Spleen (tissue), 11 donors: ENCODE measurements at regions not wholly inside any gene's neighbourhood (a gene's known extent, or its start where the extent isn't known, plus 50 kb on each side); places are given as distances from the start of the nearest gene placed in this dataset.

ENCODE experiments used
- DNase-seq: peaks from one replicate; pipeline ENCODE4 v3.0.0-alpha.2; 2020
- H3K27ac ChIP-seq, 8 donors: fragments of 200-600 bp; sonication (generic) in 7 of 8; 1 replicate in 4 of 8; 2 replicates in 4 of 8; pipeline versions ENCODE4 v1.5.0 to v1.8.0; 2016 to 2021; ENCODE audit warnings: inconsistent platforms in 4 of 8, mild to moderate bottlenecking in 4 of 8, moderate library complexity in 1 of 8
- H3K27me3 ChIP-seq, 7 donors: fragments of 200-600 bp; sonication (generic) in 6 of 7; replicated peaks in 1 of 7; 1 replicate in 4 of 7; 2 replicates in 3 of 7; pipeline versions ENCODE4 v1.5.0 to v1.8.0; 2016 to 2021; ENCODE audit warnings: inconsistent platforms in 3 of 7, mild to moderate bottlenecking in 1 of 7
- H3K36me3 ChIP-seq, 6 donors: fragments of 200-600 bp; sonication (generic) in 5 of 6; 1 replicate in 4 of 6; 2 replicates in 2 of 6; pipeline versions ENCODE4 v1.5.0 to v1.8.0; 2016 to 2021; ENCODE audit warnings: inconsistent platforms in 2 of 6
- H3K4me1 ChIP-seq, 6 donors: fragments of 200-600 bp; sonication (generic) in 5 of 6; 1 replicate in 3 of 6; 2 replicates in 3 of 6; pipeline versions ENCODE4 v1.5.0 to v1.8.0; 2016 to 2021; ENCODE audit warnings: inconsistent platforms in 3 of 6
- H3K4me3 ChIP-seq, 8 donors: fragments of 200-600 bp; sonication (generic) in 7 of 8; 1 replicate in 4 of 8; 2 replicates in 4 of 8; pipeline versions ENCODE4 v1.5.0 to v1.8.0; 2016 to 2021; ENCODE audit warnings: inconsistent platforms in 4 of 8, mild to moderate bottlenecking in 4 of 8, moderate library complexity in 2 of 8
- H3K9me3 ChIP-seq, 8 donors: fragments of 200-600 bp; sonication (generic) in 7 of 8; 1 replicate in 4 of 8; 2 replicates in 4 of 8; pipeline versions ENCODE4 v1.5.0 to v1.8.0; 2016 to 2021; ENCODE audit warnings: inconsistent platforms in 4 of 8
- POLR2A ChIP-seq, 3 donors: fragments of 450-650 bp; IDR thresholded peaks; one replicate each; pipeline ENCODE4 v1.5.1; 2017; ENCODE audit warnings: antibody characterized with exemption in 3 of 3, mild to moderate bottlenecking in 1 of 3
- POLR2AphosphoS5 ChIP-seq, 3 donors: sonication (generic); formaldehyde crosslinking; IDR thresholded peaks; one replicate each; pipeline ENCODE4 v1.5.1; 2017; ENCODE audit warnings: antibody characterized with exemption in 3 of 3
- WGBS, 5 donors: extraction: QIAGEN DNeasy Blood & Tissue Kit in 3 of 5; methylation state at CpG; one replicate each; pipeline versions ENCODE4 v1.1.5 to v1.1.7; 2013 to 2018; 5-methylcytosine and 5-hydroxymethylcytosine counted together
- intact Hi-C: fragments of 100-400 bp; cut with DNase I; formaldehyde crosslinking; loops from one replicate; pipeline ENCODE4 v1.15.0; 2023; ENCODE audit warnings: low total_unique reads
- TF ChIP-seq, protein P1 (sequence below), 11 experiments: fragments of 200-600 bp in 7 of 11; fragments of 450-650 bp in 4 of 11; sonication (generic) in 4 of 11; IDR thresholded peaks in 8 of 11; conservative IDR thresholded peaks in 3 of 11; 1 replicate in 7 of 11; 2 replicates in 4 of 11; pipeline versions ENCODE4 v1.4.0 to v1.8.0; 2016 to 2021; ENCODE audit warnings: antibody characterized with exemption in 11 of 11, inconsistent platforms in 4 of 11, mild to moderate bottlenecking in 1 of 11
- donor health status: healthy with polysubstance abuse.
- donor health status: DM: no; HTN: no; CAD: no; lungs with moderate emphysema.
- donor health status: DM: no; HTN: no; CAD: no.
- donor health status: Bipolar disorder and iron deficiency.
- donor health status: healthy.
- donor health status: DM: no; HTN: no; CAD: no.
- donor health status: DM: yes; HTN: yes; CAD: no.

DNA sequence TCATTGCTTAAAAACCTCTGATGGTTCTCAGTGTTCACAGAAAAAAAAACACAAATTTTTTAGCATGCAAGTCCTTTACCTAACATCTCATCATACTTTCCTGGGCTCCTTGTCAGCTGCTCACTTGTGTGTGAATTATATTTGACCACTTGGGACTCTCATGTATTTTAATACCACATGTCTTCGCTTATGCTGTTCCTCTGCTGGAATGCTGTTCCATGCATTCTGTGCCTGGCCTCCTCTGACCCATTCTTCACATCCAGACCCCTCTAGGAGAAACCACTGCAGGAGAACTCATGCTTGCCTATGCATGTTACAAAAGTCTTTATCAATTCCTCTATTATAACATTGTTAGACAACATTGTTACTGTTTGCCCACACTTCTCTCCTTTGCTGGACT, 157.6 kb downstream of the PDGFRA start:
- no peaks in the 10 kb centered on the region for H3K4me1 ChIP-seq
- H3K36me3 ChIP-seq = no peaks in the 10 kb centered on the region
- H3K9me3 ChIP-seq = peaks cover 0 to 6% (median 0%) of the 10 kb centered on the region in 8 donors
- no peak for DNase-seq
- no peaks in the 10 kb centered on the region for H3K27me3 ChIP-seq
- TF ChIP-seq, protein P1, sequence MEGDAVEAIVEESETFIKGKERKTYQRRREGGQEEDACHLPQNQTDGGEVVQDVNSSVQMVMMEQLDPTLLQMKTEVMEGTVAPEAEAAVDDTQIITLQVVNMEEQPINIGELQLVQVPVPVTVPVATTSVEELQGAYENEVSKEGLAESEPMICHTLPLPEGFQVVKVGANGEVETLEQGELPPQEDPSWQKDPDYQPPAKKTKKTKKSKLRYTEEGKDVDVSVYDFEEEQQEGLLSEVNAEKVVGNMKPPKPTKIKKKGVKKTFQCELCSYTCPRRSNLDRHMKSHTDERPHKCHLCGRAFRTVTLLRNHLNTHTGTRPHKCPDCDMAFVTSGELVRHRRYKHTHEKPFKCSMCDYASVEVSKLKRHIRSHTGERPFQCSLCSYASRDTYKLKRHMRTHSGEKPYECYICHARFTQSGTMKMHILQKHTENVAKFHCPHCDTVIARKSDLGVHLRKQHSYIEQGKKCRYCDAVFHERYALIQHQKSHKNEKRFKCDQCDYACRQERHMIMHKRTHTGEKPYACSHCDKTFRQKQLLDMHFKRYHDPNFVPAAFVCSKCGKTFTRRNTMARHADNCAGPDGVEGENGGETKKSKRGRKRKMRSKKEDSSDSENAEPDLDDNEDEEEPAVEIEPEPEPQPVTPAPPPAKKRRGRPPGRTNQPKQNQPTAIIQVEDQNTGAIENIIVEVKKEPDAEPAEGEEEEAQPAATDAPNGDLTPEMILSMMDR (IDR thresholded peaks at IDR 0.05 in 8 of 11, conservative IDR thresholded peaks at IDR 0.05 in 3 of 11) = no peak
- TF ChIP-seq POLR2AphosphoS5 (IDR thresholded peaks at IDR 0.05) = no peak
- TF ChIP-seq POLR2A (IDR thresholded peaks at IDR 0.05) = no peak
- no peak overlapping the region for H3K4me3 ChIP-seq
- WGBS, 5 donors = 92 to 100% (median 100%) methylated on average over 1 of the region's 1 CpG
- H3K27ac ChIP-seq = no peak overlapping the region
- intact Hi-C loops = loop anchor here (10.0 kb wide), 1 partner anchor 58 kb away; no protein-coding TSS in a partner anchor

DNA sequence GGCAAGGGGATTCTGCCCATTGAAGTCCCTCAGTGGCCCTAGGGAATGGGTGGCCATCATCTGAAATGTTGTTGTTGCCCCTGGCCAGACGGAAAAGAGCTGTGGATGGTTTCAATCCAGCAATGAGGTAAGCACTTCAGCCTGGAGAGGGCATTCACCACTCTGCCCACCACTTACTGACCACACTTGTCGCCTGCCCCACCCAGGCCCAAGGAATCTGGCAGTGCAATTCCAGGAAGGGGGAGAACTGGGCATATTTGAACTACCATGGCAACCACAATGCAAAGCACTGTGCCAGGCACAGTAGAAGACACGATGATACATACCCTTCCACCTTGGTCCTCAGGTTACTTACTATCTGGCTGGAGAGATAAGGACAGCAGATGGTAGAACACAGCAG, 161.6 kb downstream of the PDGFRA start:
- Histone ChIP-seq H3K36me3 (no peaks in the 10 kb centered on the region), H3K9me3 (peaks cover 0 to 6% (median 0%) of the 10 kb centered on the region in 8 donors), H3K4me1 (no peaks in the 10 kb centered on the region), H3K27me3 (no peaks in the 10 kb centered on the region), H3K27ac (no peak overlapping the region), H3K4me3 (no peak overlapping the region)
- WGBS, 5 donors = 53 to 84% (median 68%) methylated on average over 3 of the region's 3 CpGs
- no peak for TF ChIP-seq POLR2AphosphoS5 (IDR thresholded peaks at IDR 0.05)
- TF ChIP-seq, protein P1 (IDR thresholded peaks at IDR 0.05 in 8 of 11, conservative IDR thresholded peaks at IDR 0.05 in 3 of 11) = no peak
- TF ChIP-seq POLR2A (IDR thresholded peaks at IDR 0.05) = no peak
- no peak for DNase-seq
- intact Hi-C loops = no loop called here

DNA sequence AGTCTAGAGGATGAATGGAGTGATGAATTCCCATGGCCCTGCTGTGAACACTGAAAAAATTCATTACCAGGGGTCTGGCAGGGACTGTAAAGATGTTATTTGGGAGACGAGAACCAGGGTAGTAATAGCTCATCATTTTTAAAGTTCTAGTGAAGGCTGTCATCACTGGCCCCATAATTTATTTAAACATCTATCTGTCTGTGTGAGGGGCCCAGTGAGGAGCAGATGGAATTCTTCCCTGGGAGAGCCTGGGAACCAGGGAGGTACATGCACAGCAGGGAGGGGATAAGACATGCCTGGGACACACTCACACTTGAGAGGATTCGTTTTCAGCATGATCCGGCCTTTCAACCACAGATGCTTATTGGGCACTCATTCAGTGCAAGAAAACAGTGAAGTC, 162.0 kb downstream of the PDGFRA start:
- Histone ChIP-seq H3K27ac (no peak overlapping the region), H3K27me3 (no peaks in the 10 kb centered on the region), H3K4me3 (no peak overlapping the region), H3K36me3 (no peaks in the 10 kb centered on the region), H3K4me1 (no peaks in the 10 kb centered on the region), H3K9me3 (peaks cover 0 to 6% (median 0%) of the 10 kb centered on the region in 8 donors)
- DNase-seq = no peak
- intact Hi-C loops = no loop called here
- 20 to 38% (median 24%) methylated on average over 2 to 3 of the region's 3 CpGs for WGBS, 5 donors
- TF ChIP-seq POLR2A (IDR thresholded peaks at IDR 0.05) = no peak
- no peak for TF ChIP-seq POLR2AphosphoS5 (IDR thresholded peaks at IDR 0.05)
- TF ChIP-seq, protein P1 (IDR thresholded peaks at IDR 0.05 in 8 of 11, conservative IDR thresholded peaks at IDR 0.05 in 3 of 11) = no peak

DNA sequence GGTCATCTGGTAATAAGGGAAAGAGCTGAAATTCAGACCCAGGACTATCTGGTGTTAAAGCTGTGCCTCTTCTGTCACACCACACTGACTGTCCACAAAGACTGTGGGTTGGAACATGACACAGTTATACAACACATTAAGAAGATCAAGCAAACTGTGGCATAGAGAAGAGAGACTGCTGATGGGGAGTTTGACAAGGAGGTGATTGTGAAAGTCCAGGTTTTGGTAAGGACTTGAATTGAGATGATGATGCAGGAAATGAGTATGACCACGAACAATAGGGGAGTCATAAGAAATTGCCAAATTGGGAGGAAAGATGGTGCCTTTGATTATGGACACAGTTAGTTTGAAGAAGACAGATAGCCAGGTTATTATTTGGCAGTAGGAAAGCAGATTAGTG, 163.4 kb downstream of the PDGFRA start:
- Histone ChIP-seq H3K4me3 (no peak overlapping the region), H3K36me3 (no peaks in the 10 kb centered on the region)

More for the DNA sequence above, 163.4 kb downstream of the PDGFRA start:
- WGBS, 5 donors = 24 to 56% (median 40%) methylated on average over 1 of the region's 1 CpG
- no peak overlapping the region for H3K27ac ChIP-seq
- no peak for DNase-seq
- intact Hi-C loops = no loop called here
- H3K27me3 ChIP-seq = no peaks in the 10 kb centered on the region
- no peaks in the 10 kb centered on the region for H3K4me1 ChIP-seq
- peaks cover 0 to 6% (median 0%) of the 10 kb centered on the region in 8 donors for H3K9me3 ChIP-seq
- TF ChIP-seq, protein P1 (IDR thresholded peaks at IDR 0.05 in 8 of 11, conservative IDR thresholded peaks at IDR 0.05 in 3 of 11) = no peak
- TF ChIP-seq POLR2AphosphoS5 (IDR thresholded peaks at IDR 0.05) = no peak
- no peak for TF ChIP-seq POLR2A (IDR thresholded peaks at IDR 0.05)
